GM21576 (cell line): ENCODE measurements at regions not wholly inside any gene's neighbourhood (a gene's known extent, or its start where the extent isn't known, plus 50 kb on each side); places are given as distances from the start of the nearest gene placed in this dataset.

Experiments
- ATAC-seq: cut with Tn5 transposase; IDR thresholded peaks from one replicate; pipeline ENCODE4 v1.9.1; 2021; ENCODE audit warnings: mild to moderate bottlenecking, moderate library complexity; ENCODE audit not compliant: unreplicated experiment

GRCh38 chr9:120294003-120294402 lies 286.0 kb downstream of the CDK5RAP2 start:
- no peak for ATAC-seq

DNA sequence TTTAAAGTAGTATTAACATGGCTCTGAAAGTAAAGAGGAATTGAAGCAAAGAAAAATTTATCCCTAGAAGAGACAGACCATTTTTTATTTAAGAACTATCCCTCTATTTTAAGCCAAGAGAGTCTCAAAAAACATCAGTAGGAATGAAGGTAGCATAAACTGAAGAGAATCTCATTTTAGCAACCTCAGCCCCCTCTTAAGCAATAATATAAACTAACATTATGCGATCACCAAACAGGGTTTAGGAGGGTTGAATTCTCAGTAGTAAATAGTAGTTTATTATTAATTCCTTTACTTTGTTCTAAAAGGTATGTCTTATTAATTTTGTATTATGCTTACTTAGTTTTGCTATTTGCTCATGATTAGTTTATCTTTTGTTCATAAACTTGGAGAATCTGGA lies 287.4 kb downstream of the CDK5RAP2 start:
- no peak for ATAC-seq

DNA sequence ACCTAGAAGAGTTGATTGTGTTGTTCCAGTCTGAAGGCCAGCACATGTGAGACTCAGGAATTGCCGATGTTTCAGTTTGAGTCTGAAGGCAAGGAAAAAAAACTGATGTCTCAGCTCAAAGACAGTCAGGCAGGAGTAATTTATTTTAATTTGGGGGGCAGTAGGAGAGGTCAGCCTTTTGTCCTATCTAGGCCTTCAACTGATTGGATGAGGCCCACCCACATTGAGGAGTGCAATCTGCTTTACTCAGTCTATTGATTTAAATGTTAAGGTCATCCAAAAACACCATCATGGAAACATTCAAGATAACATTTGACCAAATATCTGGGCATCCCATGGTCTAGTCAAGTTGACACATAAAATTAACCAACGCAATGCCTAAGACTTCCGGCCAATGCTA lies 288.9 kb downstream of the CDK5RAP2 start:
- ATAC-seq: no peak

DNA sequence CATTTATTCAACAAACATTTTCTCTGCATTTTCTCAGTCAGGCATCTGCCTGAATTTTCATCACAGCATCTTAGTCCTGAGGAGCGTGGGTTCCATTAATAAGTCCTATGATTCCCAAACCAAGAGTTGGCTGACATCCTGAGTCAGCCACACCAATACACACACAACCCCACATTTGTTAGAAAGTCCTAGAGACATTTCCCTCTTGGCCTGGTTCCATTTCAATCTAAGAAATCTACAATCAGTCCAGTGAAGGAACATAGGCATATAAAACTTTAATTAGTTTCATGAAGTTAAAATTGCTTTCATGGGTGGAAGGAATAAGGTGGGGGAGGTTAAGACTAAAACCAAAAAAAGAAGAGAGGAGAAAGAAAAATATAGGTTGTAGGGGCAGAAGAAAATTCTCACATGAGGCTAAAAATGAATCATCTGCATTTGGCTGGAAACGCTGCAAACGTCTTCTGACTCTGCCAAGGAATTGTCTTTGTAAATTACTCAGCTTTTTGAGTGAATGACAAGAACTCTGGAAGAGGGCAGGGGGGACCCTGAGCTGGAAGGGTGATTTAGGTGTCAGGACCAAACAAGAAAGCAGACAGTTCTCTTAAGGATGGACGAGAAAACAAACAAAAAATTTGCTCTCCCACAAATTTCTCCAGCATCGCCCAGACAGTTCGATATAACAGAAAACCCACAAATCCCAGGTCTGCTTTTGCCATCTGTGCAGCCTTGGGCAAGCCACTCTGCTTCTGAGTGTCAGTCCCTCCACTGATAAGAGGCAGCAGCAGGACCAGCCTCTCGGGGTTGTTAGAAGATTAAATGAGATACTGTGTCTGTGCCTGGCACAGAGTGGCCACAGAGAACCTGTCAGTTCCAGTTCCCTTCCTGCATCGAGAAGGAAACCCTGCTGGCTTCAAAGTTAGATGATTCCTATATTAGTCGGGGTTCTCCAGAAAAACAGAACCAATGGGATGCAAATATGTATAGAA lies 289.7 kb downstream of the CDK5RAP2 start:
- no peak for ATAC-seq

- no peak for ATAC-seq
Measured at GRCh38 chr9:120289098-120289497, 290.9 kb downstream of the CDK5RAP2 start.

DNA sequence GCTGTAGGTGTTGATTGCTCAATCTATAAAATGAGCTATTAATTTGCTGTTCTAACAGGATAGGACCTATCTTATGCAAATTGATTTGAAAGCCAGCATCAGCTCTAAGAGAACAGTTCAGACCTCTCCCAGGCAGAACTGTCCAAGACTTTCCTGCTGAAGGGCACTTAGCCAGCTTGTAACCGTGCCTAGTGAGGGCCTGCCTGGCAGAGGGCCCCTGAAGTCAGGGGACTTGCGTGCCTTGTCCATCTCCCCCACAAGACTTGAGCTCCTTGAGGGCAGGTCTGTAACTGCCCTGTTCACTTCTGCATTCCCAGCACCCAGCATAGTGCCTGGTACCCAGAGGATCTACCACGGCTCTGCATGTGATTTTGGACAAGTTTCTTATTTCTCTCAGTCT lies 293.4 kb downstream of the CDK5RAP2 start:
- ATAC-seq: no peak

GRCh38 chr9:120284821-120285220 lies 295.1 kb downstream of the CDK5RAP2 start:
- ATAC-seq: no peak

DNA sequence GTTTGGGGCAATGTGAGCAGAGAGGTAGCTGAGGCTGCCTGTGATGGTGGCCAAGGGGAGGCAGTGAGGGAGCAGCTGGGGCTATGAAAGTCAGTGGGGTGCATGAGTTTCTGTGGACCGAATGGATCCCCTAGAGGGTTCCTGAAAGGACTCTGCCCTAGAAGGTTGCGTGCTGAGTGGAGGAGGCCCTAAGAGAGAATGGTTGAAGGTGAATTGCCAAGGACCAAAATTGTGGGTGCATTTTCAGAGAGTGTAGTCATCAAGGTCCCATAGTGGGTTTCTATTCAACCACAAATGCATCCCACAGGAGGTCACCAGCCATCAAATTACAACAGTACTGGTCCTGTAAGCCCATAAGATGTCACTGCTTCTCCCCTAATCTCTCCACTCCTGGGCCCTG lies 298.3 kb downstream of the CDK5RAP2 start:
- ATAC-seq: no peak

GRCh38 chr9:120267929-120268328 lies 312.0 kb downstream of the CDK5RAP2 start:
- ATAC-seq: no peak

DNA sequence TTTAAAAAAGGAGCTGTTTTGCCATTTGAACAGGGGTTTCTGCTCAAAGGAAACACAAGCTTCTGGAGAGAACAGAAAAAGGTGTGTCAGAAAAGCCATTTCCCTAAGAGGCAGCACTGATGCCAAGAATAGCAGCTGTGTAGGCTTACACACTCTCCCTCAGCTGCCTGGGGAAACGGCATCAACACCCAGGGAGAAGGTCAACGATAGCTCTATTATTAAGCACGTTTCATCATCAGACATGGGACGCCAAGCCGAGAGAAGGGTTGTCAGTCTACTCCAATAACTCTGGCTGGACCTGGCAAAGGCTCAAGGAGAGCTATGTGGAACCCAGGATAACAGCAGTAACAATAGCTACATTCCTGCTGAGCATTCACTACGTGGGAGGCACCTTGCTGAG lies 314.2 kb downstream of the CDK5RAP2 start:
- ATAC-seq: no peak

- ATAC-seq: no peak
Measured at GRCh38 chr9:120264528-120264927, 315.4 kb downstream of the CDK5RAP2 start.

DNA sequence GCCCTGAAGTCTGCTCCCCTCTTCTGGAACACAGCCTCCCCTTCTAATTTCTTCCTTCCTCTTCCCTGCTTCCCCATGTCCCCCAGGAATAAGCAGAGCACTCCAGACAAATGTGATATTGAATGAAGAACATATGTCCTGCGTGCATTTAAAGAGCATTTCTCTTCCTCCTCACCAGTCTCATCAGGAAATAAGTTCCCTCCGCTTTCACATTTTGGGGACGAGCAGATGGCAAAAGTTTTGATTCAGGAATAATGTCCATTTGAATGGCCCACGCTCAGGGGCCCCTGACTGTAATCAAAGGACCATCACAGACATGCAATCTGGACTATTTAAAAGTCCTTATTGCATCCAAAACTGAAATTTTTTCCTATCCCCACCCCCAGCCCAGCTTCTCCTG lies 316.1 kb downstream of the CDK5RAP2 start:
- ATAC-seq: no peak

- ATAC-seq: no peak
Measured at GRCh38 chr9:120261419-120261818, 318.5 kb downstream of the CDK5RAP2 start.

DNA sequence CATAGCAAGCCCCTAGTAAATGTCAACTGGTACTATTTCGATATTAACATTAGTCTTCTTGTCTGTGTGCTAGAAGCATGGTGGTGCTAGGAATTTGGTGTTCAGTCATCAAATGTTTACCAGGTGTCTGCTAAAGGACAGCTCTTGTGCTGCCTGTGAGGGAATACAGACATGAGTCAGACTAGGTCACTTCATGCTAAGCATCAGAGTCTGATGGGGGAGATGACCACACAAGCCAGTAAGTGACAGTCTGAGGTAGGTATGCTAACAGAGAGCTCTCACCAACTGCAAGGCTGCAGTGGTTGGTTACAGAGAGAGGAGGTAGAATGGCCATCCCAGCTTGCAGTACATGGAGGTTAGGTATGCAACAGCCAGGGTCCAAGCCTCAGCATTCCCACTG lies 320.9 kb downstream of the CDK5RAP2 start:
- no peak for ATAC-seq

- no peak for ATAC-seq
Measured at GRCh38 chr9:120258096-120258495, 321.9 kb downstream of the CDK5RAP2 start.

GRCh38 chr9:120257483-120257882 lies 322.5 kb downstream of the CDK5RAP2 start:
- ATAC-seq: no peak

- ATAC-seq: no peak
Measured at GRCh38 chr9:120256146-120256545, 323.8 kb downstream of the CDK5RAP2 start.

- ATAC-seq: no peak
Measured at GRCh38 chr9:120252248-120252647, 327.7 kb downstream of the CDK5RAP2 start.

DNA sequence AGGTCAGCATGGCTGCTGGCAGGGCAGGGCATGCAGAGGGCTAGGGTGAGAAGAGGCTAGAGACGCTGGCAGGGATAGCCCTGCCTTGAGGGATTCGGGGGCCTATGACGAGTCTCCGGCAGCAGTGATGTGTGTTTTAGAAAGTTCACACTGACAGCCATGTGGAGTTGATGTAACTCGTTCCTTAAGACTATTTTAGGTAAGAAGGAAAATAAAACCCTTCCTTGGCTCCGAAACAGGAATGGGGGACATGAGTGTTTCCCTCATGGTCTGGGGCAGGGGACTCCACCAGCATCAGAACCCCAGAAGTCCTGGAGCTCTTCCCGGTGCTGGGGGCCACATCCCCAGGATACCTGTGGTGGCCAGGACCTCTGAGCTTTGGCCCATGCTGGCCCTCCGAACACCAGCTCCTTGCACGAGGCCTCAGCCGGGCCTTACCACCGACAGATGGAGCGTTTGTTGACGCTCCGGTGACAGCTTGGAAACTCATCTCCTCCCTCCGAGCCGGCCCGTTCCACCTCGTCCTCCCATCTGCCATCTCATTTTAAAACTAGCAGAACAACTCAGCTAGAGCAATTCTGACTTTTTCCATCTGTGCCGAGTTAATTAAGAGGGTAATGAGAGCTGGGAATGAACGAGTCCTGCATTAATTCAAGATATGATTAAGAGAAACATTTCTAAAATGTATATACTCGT lies 337.7 kb downstream of the CDK5RAP2 start:
- ATAC-seq: no peak

GRCh38 chr9:120236596-120236995 lies 343.4 kb downstream of the CDK5RAP2 start:
- ATAC-seq: no peak

DNA sequence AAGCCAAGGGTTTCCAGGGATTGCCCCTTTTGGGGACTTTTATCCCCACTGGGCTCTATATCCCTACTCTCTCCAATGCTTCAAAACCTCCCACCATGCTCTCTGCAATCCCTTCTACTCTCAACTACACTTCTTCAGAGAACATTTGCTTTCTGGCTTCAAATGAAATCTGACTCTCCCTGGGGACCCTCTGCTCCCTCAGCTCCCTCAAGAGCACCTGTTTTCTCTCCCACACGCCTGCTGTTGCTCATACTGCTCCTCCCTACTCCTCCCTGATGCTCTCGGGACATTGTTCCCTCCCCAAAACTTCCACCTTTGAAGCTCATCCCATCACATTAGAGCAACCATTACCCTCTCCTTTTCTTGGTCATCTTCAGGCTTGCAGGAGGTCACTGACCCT lies 344.9 kb downstream of the CDK5RAP2 start:
- no peak for ATAC-seq

DNA sequence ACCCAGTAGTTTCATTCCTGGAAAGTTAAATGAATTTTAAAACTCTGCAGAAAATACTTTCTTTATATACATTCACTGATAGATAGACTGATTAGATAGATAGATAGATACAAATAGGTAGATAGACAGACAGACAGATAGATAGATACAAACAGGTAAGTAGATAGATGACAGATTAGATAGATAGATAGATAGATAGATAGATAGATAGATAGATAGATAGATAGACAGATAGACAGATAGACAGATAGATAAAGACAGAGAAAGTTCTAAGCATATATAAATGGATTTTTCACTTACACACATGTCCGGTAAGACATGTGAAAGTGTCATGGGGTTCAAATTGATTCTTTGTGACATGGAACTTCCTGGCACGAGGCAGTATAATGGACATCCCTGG lies 349.7 kb downstream of the CDK5RAP2 start:
- no peak for ATAC-seq
